SH-SY5Y (cell line): ENCODE measurements at regions not wholly inside any gene's neighbourhood (a gene's known extent, or its start where the extent isn't known, plus 50 kb on each side); places are given as distances from the start of the nearest gene placed in this dataset.

Experiments
- GATA2 ChIP-seq: IDR thresholded peaks from 2 replicates; pipeline ENCODE4 v1.6.1; 2011; ENCODE audit warnings: mild to moderate bottlenecking, low read depth, low read length
- GATA3 ChIP-seq: IDR thresholded peaks from 2 replicates; pipeline ENCODE4 v1.6.1; 2011; ENCODE audit warnings: low read depth, mild to moderate bottlenecking, low read length, moderate library complexity

DNA sequence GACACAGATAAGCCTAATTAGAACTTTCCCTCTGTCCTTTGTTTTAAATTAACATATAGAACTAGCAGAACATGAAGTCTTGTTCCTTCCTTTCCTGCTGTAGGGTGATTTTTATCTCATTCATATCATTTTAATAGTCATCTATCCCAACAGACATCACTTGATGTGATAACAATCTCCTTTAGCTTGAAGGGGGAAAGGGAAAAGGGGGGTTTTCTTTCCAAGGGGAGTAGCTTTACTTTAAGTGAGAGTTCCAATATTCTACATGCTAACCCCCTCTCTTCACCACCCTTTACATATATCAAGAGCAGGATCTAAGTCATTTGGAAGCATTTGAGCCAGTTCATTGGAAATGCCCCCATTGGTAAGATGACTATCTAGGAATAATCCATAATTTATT lies 241.9 kb downstream of the HHIPL2 start:
- TF ChIP-seq GATA2 (peak; percentile 78), GATA3 (peak; percentile 70; the same call in 1 of the 2 replicates)
